SK-N-SH treated with all-trans-retinoic acid at 6 μM for 48 hours (cell line): ENCODE measurements at regions not wholly inside any gene's neighbourhood (a gene's known extent, or its start where the extent isn't known, plus 50 kb on each side); places are given as distances from the start of the nearest gene placed in this dataset.

ENCODE experiments used
- SNAI2 ChIP-seq: fragments of 250-450 bp; sonication (Bioruptor Pico); IDR thresholded peaks from 2 replicates; pipeline ENCODE4 v1.5.0; 2020; ENCODE audit warnings: mild to moderate bottlenecking, moderate library complexity
- ZFP30 ChIP-seq: fragments of 450-650 bp; formaldehyde crosslinking; IDR thresholded peaks from 2 replicates; pipeline ENCODE4 v1.5.0; 2022; ENCODE audit warnings: mild to moderate bottlenecking, moderate library complexity

- no peak for TF ChIP-seq SNAI2
- TF ChIP-seq ZFP30: no peak
These were observed 135.3 kb upstream of the LDB2 start for GRCh38 chr4:17033768-17034181.
